ENCODE measurements at regions not wholly inside any gene's neighbourhood (a gene's known extent, or its start where the extent isn't known, plus 50 kb on each side); places are given as distances from the start of the nearest gene placed in this dataset.
"Not testable (repeated sequence)": the region's sequence is repeated elsewhere in the genome, so short reads cannot be mapped to it uniquely, and the experiment has no call there.

DNA sequence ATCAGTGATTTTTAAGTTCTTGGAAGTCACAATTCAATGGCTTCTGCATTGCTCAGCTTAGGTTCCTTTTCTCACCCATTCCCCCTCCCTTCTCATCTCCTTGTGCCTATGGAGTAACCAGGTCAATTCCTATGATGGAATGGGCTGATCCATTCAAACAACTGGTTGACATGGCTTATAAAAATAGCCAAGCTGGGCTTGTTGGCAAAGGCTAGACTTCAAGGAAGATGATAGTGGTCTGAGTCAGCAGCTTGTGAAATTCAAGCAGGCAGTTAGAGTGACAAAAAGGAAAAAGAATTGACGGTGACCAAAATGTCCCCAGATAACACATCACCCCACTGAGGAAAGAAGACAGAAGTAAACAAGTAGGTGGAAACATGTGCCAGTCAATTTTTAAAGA lies 119.9 kb upstream of the PCED1B start:
- Histone ChIP-seq H3K27me3 (ENCODE audit: control insufficient read depth, insufficient read depth, low read length) (peaks cover 2% of the 10 kb centered on the region), H3K4me1 (ENCODE audit: control insufficient read depth, insufficient read depth, low read length) (no peaks in the 10 kb centered on the region), H3K4me3 (ENCODE audit: low read length) (no peak overlapping the region), H3K27ac (ENCODE audit: low read length) (no peak overlapping the region), H3K9me3 (ENCODE audit: control insufficient read depth, low read depth, low read length) (no peaks in the 10 kb centered on the region), H3K36me3 (ENCODE audit: control insufficient read depth, insufficient read depth, low read length) (no peaks in the 10 kb centered on the region)
- no peak for DNase-seq
- no CpG with 5 or more reads among the region's 1 CpG for WGBS (ENCODE audit: insufficient coverage, low lambda C conversion rate)

- Histone ChIP-seq H3K27ac (ENCODE audit: low read length) (no peak overlapping the region), H3K36me3 (ENCODE audit: control insufficient read depth, insufficient read depth, low read length) (no peaks in the 10 kb centered on the region), H3K27me3 (ENCODE audit: control insufficient read depth, insufficient read depth, low read length) (peaks cover 3% of the 10 kb centered on the region), H3K9me3 (ENCODE audit: control insufficient read depth, low read depth, low read length) (no peaks in the 10 kb centered on the region), H3K4me1 (ENCODE audit: control insufficient read depth, insufficient read depth, low read length) (no peaks in the 10 kb centered on the region), H3K4me3 (ENCODE audit: low read length) (no peak overlapping the region)
- WGBS (ENCODE audit: insufficient coverage, low lambda C conversion rate) = no CpG with 5 or more reads among the region's 4 CpGs
- DNase-seq = no peak
Observed at GRCh38 chr12:46960681-46961080, 118.7 kb upstream of the PCED1B start.

DNA sequence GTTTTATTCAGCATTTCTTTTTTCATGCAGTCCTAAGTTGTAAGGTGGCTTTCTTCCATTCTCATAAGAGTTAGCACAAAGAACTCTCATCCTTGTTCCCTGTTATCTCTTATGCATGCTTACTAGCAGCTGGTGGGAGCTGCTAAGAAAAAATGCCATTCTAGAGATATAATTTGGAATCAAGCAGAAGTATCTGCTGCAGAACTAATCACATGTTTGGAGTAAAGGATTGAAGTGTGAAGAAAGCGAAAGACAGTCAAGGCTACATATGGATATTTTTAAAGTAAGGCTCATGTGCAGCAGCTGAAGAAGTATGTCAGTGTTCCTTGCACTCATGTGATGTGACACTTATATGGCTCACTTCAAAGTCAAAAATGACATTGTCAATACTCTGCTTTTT lies 116.2 kb upstream of the PCED1B start:
- Histone ChIP-seq H3K4me3 (ENCODE audit: low read length) (no peak overlapping the region), H3K4me1 (ENCODE audit: control insufficient read depth, insufficient read depth, low read length) (no peaks in the 10 kb centered on the region), H3K27ac (ENCODE audit: low read length) (no peak overlapping the region), H3K9me3 (ENCODE audit: control insufficient read depth, low read depth, low read length) (no peaks in the 10 kb centered on the region), H3K27me3 (ENCODE audit: control insufficient read depth, insufficient read depth, low read length) (peaks cover 6% of the 10 kb centered on the region), H3K36me3 (ENCODE audit: control insufficient read depth, insufficient read depth, low read length) (no peaks in the 10 kb centered on the region)
- WGBS (ENCODE audit: insufficient coverage, low lambda C conversion rate) = 83% methylated on average over 1 of the region's 1 CpG
- no peak for DNase-seq

DNA sequence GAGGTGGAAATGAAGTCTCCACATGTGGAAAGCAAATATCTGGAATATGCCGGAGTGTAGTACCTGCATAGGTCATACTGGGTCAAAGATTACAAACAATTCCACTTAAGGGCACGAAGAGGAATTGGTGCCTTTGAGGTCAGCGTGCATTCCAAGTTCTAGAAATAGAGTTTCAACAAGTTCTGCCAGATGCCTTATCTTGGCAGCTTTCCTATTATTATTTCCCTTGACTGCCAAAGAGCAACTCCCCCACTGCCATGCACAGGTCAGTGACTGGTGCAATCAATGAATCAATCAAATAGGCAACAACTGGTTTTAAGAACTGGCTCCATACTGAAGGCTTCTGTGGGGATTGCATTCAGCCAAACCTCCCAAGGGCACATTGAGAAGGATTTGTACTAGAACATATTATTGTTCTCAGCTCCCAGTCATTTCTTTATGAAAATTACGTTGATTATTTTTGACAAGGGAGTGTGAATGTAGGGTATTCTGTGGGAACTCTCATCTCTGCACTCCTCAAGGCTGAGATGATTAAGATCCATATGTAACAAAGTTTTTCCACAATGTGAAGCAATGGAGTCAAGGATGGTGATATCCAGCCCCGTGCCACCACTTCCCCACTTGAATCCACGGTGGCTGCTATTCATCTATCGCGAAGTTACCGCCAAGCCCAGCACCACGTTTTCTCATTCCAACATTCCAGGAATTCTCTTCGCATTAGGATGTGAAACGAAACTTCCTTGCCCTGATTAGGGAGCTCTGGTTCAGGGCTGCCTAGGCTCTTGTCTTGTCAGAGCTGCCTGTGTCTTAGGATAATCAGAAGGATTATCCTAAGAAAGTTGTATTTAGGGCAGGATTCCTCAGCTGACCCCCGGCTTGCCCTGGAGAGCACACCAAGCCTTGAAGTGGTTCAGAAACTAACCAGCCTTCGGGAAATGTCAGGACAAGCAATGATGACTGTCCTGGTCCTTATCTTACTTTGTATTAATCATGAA lies 115.1 kb upstream of the PCED1B start:
- Histone ChIP-seq H3K36me3 (ENCODE audit: control insufficient read depth, insufficient read depth, low read length) (no peaks in the 10 kb centered on the region), H3K4me3 (ENCODE audit: low read length) (no peak overlapping the region), H3K27ac (ENCODE audit: low read length) (no peak overlapping the region), H3K4me1 (ENCODE audit: control insufficient read depth, insufficient read depth, low read length) (no peaks in the 10 kb centered on the region), H3K27me3 (ENCODE audit: control insufficient read depth, insufficient read depth, low read length) (peaks cover 6% of the 10 kb centered on the region), H3K9me3 (ENCODE audit: control insufficient read depth, low read depth, low read length) (no peaks in the 10 kb centered on the region)
- WGBS (ENCODE audit: insufficient coverage, low lambda C conversion rate) = 40% methylated on average over 1 of the region's 14 CpGs
- DNase-seq = no peak

DNA sequence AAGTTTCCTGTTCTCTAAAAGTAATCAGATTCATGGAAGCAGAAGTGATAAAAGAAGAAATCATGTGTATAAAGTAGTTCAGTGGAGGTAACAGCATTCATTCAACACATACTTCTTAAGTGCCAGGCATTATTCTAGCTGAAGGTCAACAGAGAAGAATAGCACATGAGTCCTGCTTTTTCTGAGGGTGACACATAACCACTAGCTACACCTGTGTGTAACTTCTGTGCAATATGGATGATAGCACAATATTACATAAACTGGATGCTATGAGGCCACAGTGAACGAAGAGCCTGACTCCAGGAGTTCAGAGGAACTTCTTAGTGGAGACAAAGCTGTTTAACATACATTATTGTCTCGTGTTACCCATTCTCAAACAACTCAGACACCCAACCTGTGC lies 114.3 kb upstream of the PCED1B start:
- Histone ChIP-seq H3K27me3 (ENCODE audit: control insufficient read depth, insufficient read depth, low read length) (peaks cover 6% of the 10 kb centered on the region), H3K27ac (ENCODE audit: low read length) (no peak overlapping the region), H3K36me3 (ENCODE audit: control insufficient read depth, insufficient read depth, low read length) (no peaks in the 10 kb centered on the region), H3K4me1 (ENCODE audit: control insufficient read depth, insufficient read depth, low read length) (no peaks in the 10 kb centered on the region), H3K9me3 (ENCODE audit: control insufficient read depth, low read depth, low read length) (no peaks in the 10 kb centered on the region), H3K4me3 (ENCODE audit: low read length) (no peak overlapping the region)
- no peak for DNase-seq
- no CpG with 5 or more reads among the region's 2 CpGs for WGBS (ENCODE audit: insufficient coverage, low lambda C conversion rate)

- no peak for DNase-seq
- peaks cover 6% of the 10 kb centered on the region for H3K27me3 ChIP-seq (ENCODE audit: control insufficient read depth, insufficient read depth, low read length)
- no peaks in the 10 kb centered on the region for H3K36me3 ChIP-seq (ENCODE audit: control insufficient read depth, insufficient read depth, low read length)
- no peak overlapping the region for H3K27ac ChIP-seq (ENCODE audit: low read length)
- H3K4me1 ChIP-seq (ENCODE audit: control insufficient read depth, insufficient read depth, low read length) = no peaks in the 10 kb centered on the region
- WGBS (ENCODE audit: insufficient coverage, low lambda C conversion rate) = no CpG with 5 or more reads among the region's 4 CpGs
- no peak overlapping the region for H3K4me3 ChIP-seq (ENCODE audit: low read length)
- no peaks in the 10 kb centered on the region for H3K9me3 ChIP-seq (ENCODE audit: control insufficient read depth, low read depth, low read length)
Observed at GRCh38 chr12:46965880-46966279, 113.5 kb upstream of the PCED1B start.

DNA sequence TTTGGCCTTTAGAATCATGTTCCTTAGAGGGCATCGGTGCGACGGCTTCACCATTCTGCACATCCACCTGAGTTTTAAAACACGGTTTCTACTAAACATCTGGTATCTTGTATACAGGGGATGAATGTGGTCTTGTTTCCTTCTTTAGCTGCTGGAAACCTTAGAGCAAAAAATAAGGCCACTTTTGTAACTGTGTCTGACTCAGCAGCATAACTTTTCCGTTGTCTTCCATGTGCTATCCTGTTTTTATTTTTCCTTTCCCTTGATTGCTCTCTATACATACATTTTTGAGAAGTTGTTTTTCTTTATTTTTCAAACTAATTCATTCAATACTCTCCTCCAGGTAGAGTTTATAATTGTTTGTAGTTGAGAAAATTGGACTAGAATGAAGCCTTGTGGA lies 108.8 kb upstream of the PCED1B start:
- 91% methylated on average over 1 of the region's 5 CpGs for WGBS (ENCODE audit: insufficient coverage, low lambda C conversion rate)
- no peaks in the 10 kb centered on the region for H3K36me3 ChIP-seq (ENCODE audit: control insufficient read depth, insufficient read depth, low read length)
- H3K4me3 ChIP-seq (ENCODE audit: low read length) = no peak overlapping the region
- no peak overlapping the region for H3K27ac ChIP-seq (ENCODE audit: low read length)
- H3K9me3 ChIP-seq (ENCODE audit: control insufficient read depth, low read depth, low read length) = no peaks in the 10 kb centered on the region
- no peaks in the 10 kb centered on the region for H3K4me1 ChIP-seq (ENCODE audit: control insufficient read depth, insufficient read depth, low read length)
- peaks cover 3% of the 10 kb centered on the region for H3K27me3 ChIP-seq (ENCODE audit: control insufficient read depth, insufficient read depth, low read length)
- no peak for DNase-seq

DNA sequence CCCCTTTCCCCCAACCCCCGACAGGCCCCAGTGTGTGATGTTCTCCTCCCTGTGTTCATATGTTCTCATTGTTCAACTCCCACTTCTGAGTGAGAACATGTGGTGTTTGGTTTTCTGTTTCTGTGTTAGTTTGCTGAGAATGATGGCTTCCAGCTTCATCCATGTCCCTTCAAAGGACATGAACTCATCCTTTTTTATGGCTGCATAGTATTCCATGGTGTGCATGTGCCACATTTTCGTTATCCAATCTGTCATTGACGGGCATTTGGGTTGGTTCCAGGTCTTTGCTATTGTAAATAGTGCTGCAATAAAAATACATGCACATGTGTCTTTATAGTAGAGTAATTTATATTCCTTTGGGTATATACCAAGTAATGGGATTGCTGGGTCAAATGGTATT lies 105.5 kb upstream of the PCED1B start:
- H3K4me1 ChIP-seq (ENCODE audit: control insufficient read depth, insufficient read depth, low read length); H3K9me3 ChIP-seq (ENCODE audit: control insufficient read depth, low read depth, low read length); H3K27ac ChIP-seq (ENCODE audit: low read length); H3K4me3 ChIP-seq (ENCODE audit: low read length); H3K36me3 ChIP-seq (ENCODE audit: control insufficient read depth, insufficient read depth, low read length); DNase-seq; H3K27me3 ChIP-seq (ENCODE audit: control insufficient read depth, insufficient read depth, low read length): not testable (repeated sequence)
- WGBS (ENCODE audit: insufficient coverage, low lambda C conversion rate) = no CpG with 5 or more reads among the region's 3 CpGs

DNA sequence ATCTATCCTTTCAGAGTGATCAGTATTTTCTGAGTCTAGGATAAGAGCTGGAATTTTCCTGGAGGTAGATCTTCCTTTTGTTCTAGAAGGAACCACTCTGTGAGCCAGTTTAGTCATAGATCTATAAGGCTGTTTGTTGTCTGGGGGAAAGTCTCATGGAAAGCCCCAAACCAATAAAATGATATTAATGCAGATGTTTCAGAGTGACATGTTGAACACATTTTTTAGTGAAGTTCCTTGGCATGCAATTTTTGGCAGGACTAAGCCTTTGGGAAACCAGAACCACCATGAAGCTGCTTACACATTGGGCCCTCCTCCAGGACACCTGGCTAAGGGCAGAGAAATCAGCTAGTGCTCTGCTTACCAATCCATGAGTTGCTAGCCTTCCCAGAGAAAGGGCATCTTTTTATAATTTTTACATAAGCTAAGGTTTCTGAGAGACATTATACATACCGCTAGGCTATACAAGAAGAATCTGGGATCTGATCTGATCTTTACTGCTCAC lies 101.5 kb upstream of the PCED1B start:
- WGBS (ENCODE audit: insufficient coverage, low lambda C conversion rate) = no CpG with 5 or more reads among the region's 1 CpG
- no peaks in the 10 kb centered on the region for H3K36me3 ChIP-seq (ENCODE audit: control insufficient read depth, insufficient read depth, low read length)
- H3K4me3 ChIP-seq (ENCODE audit: low read length) = no peak overlapping the region
- no peak for DNase-seq
- H3K27ac ChIP-seq (ENCODE audit: low read length) = no peak overlapping the region
- H3K27me3 ChIP-seq (ENCODE audit: control insufficient read depth, insufficient read depth, low read length) = peaks cover 3% of the 10 kb centered on the region
- no peaks in the 10 kb centered on the region for H3K9me3 ChIP-seq (ENCODE audit: control insufficient read depth, low read depth, low read length)
- no peaks in the 10 kb centered on the region for H3K4me1 ChIP-seq (ENCODE audit: control insufficient read depth, insufficient read depth, low read length)

DNA sequence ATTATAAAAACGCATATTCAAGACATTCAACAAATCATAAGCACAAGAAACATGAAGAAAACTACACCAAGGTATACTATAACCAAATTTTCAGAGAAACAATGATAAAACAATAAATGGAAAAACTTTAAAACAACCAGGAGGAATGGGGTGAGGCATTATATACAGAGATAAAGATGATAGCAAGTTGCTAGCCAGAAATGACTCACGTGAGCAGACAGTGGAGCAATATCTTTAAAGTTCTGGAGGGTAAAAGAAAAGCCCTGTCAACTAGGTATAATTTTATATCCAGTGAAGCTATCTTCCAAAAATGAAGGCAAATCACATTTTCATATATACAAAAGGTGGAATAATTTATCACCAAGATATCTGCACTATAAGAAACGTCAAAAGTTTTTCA lies 97.8 kb upstream of the PCED1B start:
- 60% methylated on average over 3 of the region's 3 CpGs for WGBS (ENCODE audit: insufficient coverage, low lambda C conversion rate)
- H3K27me3 ChIP-seq (ENCODE audit: control insufficient read depth, insufficient read depth, low read length) = peaks cover 3% of the 10 kb centered on the region
- no peak for DNase-seq
- no peak overlapping the region for H3K4me3 ChIP-seq (ENCODE audit: low read length)
- H3K9me3 ChIP-seq (ENCODE audit: control insufficient read depth, low read depth, low read length) = no peaks in the 10 kb centered on the region
- H3K36me3 ChIP-seq (ENCODE audit: control insufficient read depth, insufficient read depth, low read length) = no peaks in the 10 kb centered on the region
- no peaks in the 10 kb centered on the region for H3K4me1 ChIP-seq (ENCODE audit: control insufficient read depth, insufficient read depth, low read length)
- H3K27ac ChIP-seq (ENCODE audit: low read length) = no peak overlapping the region
